ENCODE measurements at regions not wholly inside any gene's neighbourhood (a gene's known extent, or its start where the extent isn't known, plus 50 kb on each side); places are given as distances from the start of the nearest gene placed in this dataset.
A peak's percentile ranks its signal among the peaks of the same experiment; 100 is the strongest.

DNA sequence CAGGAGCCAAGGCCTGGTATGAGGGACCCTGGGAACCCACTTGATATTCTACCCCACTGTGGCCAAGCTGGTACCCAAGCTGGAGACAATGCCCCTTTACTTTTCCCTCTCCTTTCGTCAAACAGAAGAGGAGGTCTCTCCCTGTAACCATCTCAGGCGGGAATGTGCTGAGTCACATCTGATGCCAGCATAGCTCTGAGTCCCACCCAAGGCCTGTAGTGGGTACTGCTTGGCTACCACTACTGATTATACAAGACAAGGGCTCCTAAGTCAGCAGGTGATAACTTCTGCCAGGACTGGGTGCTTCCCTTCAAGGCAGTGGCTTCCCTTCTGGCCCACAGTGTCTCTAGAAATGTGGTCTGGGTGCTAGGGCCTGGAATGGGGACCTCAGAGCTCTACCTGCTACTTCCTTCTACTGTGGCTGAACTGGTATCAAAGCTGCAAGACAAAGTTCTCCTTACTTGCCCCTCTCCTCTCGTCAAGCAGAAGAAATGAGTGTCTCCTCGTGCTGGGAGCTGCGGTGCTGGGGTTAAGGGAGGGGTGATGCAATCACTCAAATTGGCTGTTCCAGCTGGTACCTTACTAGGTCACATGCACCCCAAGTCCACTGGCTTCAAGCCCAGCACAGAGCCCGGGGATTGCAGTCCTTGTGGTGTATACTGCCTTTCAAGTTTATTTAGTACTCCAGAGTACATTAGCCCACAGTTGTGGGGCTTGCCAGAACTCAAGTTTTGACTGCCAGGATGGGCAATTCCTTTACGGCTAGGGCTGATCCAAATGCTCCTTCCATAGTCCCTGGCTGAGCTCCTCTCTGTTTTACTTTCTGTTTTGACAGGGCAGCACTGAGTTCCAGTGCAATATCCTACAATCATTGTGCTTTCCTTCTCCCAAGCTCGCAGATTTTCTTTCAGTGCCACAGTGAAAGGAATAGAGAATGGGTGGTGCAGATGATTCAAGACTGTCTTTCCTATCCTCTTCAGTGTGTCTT is 419.7 kb upstream of the CNTN5 start:
- Histone ChIP-seq H3K9ac (ENCODE audit: extremely low read depth, insufficient read length, low read length) (no peak overlapping the region), H2AFZ (ENCODE audit: low read length) (no peak overlapping the region), H2BK5ac (ENCODE audit: insufficient read length, low read length) (no peak overlapping the region), H3K9me3 (ENCODE audit: control insufficient read depth, low read depth, low read length) (no peaks in the 10 kb centered on the region), H3K18ac (ENCODE audit: insufficient read length, low read depth, low read length) (no peak overlapping the region), H3K56ac (ENCODE audit: insufficient read length, low read depth, low read length) (no peak overlapping the region), H4K8ac (replicated peaks; ENCODE audit: insufficient read length, low read depth, low read length) (no peak overlapping the region), H4K91ac (ENCODE audit: insufficient read length, low read depth, low read length) (no peak overlapping the region), H3T11ph (ENCODE audit: low read length) (no peak overlapping the region), H3K79me2 (ENCODE audit: insufficient read depth, low read length) (no peaks in the 10 kb centered on the region), H2BK20ac (ENCODE audit: low read depth, low read length, poor library complexity, severe bottlenecking) (no peak overlapping the region), H3K4me1 (ENCODE audit: insufficient read depth, low read length) (no peaks in the 10 kb centered on the region), H3K4me2 (ENCODE audit: insufficient read depth, insufficient read length, low read length) (no peak overlapping the region), H4K5ac (ENCODE audit: insufficient read length, low read depth, low read length) (no peak overlapping the region), H2BK120ac (ENCODE audit: low read depth, low read length, poor library complexity, severe bottlenecking) (no peak overlapping the region), H2BK15ac (ENCODE audit: low read depth, low read length) (no peak overlapping the region), H3K23me2 (ENCODE audit: insufficient read length, low read depth, low read length, poor library complexity, severe bottlenecking) (no peaks in the 10 kb centered on the region), H3K4ac (ENCODE audit: low read depth, low read length) (no peak overlapping the region), H2AK5ac (ENCODE audit: insufficient read length, low read length) (no peak overlapping the region), H3K23ac (ENCODE audit: insufficient read length, low read depth, low read length) (no peak overlapping the region), H3K14ac (ENCODE audit: insufficient read depth, low read length) (no peak overlapping the region), H4K20me1 (ENCODE audit: control insufficient read depth, insufficient read depth, insufficient read length) (no peaks in the 10 kb centered on the region), H3K27me3 (ENCODE audit: insufficient read depth, low read length) (no peaks in the 10 kb centered on the region), H3K27ac (ENCODE audit: insufficient read length, low read depth, low read length) (no peak overlapping the region), H2BK12ac (ENCODE audit: insufficient read length, low read depth, low read length) (no peak overlapping the region), H3K79me1 (ENCODE audit: insufficient read depth, low read depth, low read length, poor library complexity, severe bottlenecking) (no peaks in the 10 kb centered on the region)
- no peaks in the 10 kb centered on the region for H3K4me1 Mint-ChIP-seq
- peak overlapping the region in 1 of 3 experiments; percentile 44; a peak in 2 of 7 replicates for H3K27ac Mint-ChIP-seq
- no peaks in the 10 kb centered on the region for H3K36me3 Mint-ChIP-seq (ENCODE audit: insufficient read depth in 1 of 3, low read depth in 3 of 3)
- H3K4me3 Mint-ChIP-seq = no peak overlapping the region
- whole genome bisulfite sequencing (ENCODE audit: extremely low coverage, insufficient read length, low lambda C conversion rate) = no CpG with 5 or more reads among the region's 8 CpGs
- TF ChIP-seq, protein P1, sequence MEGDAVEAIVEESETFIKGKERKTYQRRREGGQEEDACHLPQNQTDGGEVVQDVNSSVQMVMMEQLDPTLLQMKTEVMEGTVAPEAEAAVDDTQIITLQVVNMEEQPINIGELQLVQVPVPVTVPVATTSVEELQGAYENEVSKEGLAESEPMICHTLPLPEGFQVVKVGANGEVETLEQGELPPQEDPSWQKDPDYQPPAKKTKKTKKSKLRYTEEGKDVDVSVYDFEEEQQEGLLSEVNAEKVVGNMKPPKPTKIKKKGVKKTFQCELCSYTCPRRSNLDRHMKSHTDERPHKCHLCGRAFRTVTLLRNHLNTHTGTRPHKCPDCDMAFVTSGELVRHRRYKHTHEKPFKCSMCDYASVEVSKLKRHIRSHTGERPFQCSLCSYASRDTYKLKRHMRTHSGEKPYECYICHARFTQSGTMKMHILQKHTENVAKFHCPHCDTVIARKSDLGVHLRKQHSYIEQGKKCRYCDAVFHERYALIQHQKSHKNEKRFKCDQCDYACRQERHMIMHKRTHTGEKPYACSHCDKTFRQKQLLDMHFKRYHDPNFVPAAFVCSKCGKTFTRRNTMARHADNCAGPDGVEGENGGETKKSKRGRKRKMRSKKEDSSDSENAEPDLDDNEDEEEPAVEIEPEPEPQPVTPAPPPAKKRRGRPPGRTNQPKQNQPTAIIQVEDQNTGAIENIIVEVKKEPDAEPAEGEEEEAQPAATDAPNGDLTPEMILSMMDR (conservative IDR thresholded peaks at IDR 0.05) = no peak
- H3K9me3 Mint-ChIP-seq = no peaks in the 10 kb centered on the region; a peak in 2 of 5 replicates
- H3K27me3 Mint-ChIP-seq (ENCODE audit: low read depth) = no peaks in the 10 kb centered on the region
- DNase-seq = no peak
